ENCODE measurements at regions not wholly inside any gene's neighbourhood (a gene's known extent, or its start where the extent isn't known, plus 50 kb on each side); places are given as distances from the start of the nearest gene placed in this dataset.

DNA sequence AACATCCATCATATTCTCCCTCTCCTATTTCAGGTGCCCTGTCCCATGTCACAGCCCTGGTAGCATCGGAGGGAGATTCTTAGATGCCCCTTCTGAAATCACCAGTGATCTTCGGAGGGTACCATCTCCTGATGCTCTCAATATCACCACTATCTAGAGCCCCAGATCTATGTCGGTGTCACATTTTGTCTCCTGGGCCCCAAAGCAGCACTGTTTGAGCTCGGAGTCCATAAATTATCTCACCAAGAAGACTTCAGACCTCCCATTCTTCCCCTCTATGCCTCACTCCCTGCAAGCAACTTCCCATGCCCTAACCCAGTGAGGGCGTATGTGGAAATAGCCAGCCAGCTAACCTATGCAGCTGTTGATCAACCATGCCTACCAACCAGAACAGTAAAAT, 51.5 kb upstream of the NLK start:
- Histone ChIP-seq H3K27me3 (replicated peaks in 1 of 4; ENCODE audit: control insufficient read depth in 3 of 4, extremely low read depth in 1 of 4, insufficient read depth in 3 of 4, low read length in 3 of 4) (no peaks in the 10 kb centered on the region; a peak in 2 of 7 replicates), H2BK15ac (ENCODE audit: low read length) (no peak overlapping the region), H4K8ac (ENCODE audit: extremely low read depth, insufficient read depth, low read length) (no peak overlapping the region), H3K9me3 (ENCODE audit: insufficient read depth in 2 of 2, low read depth in 1 of 2, low read length in 1 of 2) (no peaks in the 10 kb centered on the region), H3K4ac (replicated peaks; ENCODE audit: insufficient read length, low read depth, low read length) (no peak overlapping the region), H3K4me3 (ENCODE audit: extremely low read depth in 1 of 4, insufficient read depth in 2 of 4, low read depth in 3 of 4, low read length in 4 of 4) (no peak overlapping the region), H3K79me1 (ENCODE audit: low read depth, low read length) (no peaks in the 10 kb centered on the region), H2AK5ac (ENCODE audit: low read depth, low read length) (no peak overlapping the region), H3K27ac (ENCODE audit: low read depth, low read length) (no peak overlapping the region), H3K23me2 (ENCODE audit: low read depth, low read length) (no peaks in the 10 kb centered on the region), H2BK20ac (ENCODE audit: low read length) (no peak overlapping the region), H3K36me3 (ENCODE audit: control insufficient read depth in 2 of 4, insufficient read depth in 4 of 4, low read length in 3 of 4) (no peaks in the 10 kb centered on the region), H3K14ac (ENCODE audit: insufficient read length) (no peak overlapping the region), H2BK12ac (ENCODE audit: low read depth, low read length) (no peak overlapping the region), H4K91ac (replicated peaks; ENCODE audit: insufficient read length, low read length) (no peak overlapping the region), H2BK5ac (ENCODE audit: low read depth, low read length) (no peak overlapping the region), H3K56ac (replicated peaks; ENCODE audit: insufficient read length, low read depth, low read length) (no peak overlapping the region), H3K9ac (replicated peaks in 1 of 4; ENCODE audit: extremely low read depth in 1 of 4, low read depth in 3 of 4, low read length in 3 of 4) (no peak overlapping the region), H4K5ac (ENCODE audit: insufficient read length, low read depth, low read length) (no peak overlapping the region), H2BK120ac (replicated peaks; ENCODE audit: low read depth, low read length) (no peak overlapping the region), H3K4me2 (ENCODE audit: insufficient read depth in 1 of 2, low read depth in 2 of 2, low read length in 2 of 2) (no peak overlapping the region), H3K23ac (ENCODE audit: insufficient read length) (no peak overlapping the region), H4K20me1 (replicated peaks in 1 of 2; ENCODE audit: control insufficient read depth in 1 of 2, insufficient read depth in 2 of 2, low read length in 2 of 2) (no peaks in the 10 kb centered on the region), H3K79me2 (ENCODE audit: control insufficient read depth in 1 of 2, insufficient read depth in 2 of 2, low read length in 2 of 2) (no peaks in the 10 kb centered on the region), H3K18ac (ENCODE audit: extremely low read depth, low read length) (no peak overlapping the region), H2AFZ (ENCODE audit: low read length) (no peak overlapping the region), H3K4me1 (replicated peaks in 1 of 4; ENCODE audit: control insufficient read depth in 3 of 4, insufficient read depth in 4 of 4, low read length in 3 of 4) (peaks cover 0 to 5% (median 2%) of the 10 kb centered on the region in 4 experiments; a peak in 3 of 7 replicates)
- FAIRE-seq (no peak), DNase-seq (ENCODE audit: low read depth in 1 of 2, low spot score in 2 of 2) (no peak)
- TF ChIP-seq USF2 (IDR thresholded peaks at IDR 0.05; ENCODE audit: low read length) = no peak
- TF ChIP-seq ASH2L (IDR thresholded peaks at IDR 0.05; ENCODE audit: low read length) = no peak
- no peak for TF ChIP-seq KDM5A (IDR thresholded peaks at IDR 0.05; ENCODE audit: low read length)
- no peak for TF ChIP-seq NANOG (IDR thresholded peaks at IDR 0.05; ENCODE audit: insufficient read depth, low read depth, low read length, poor library complexity, severe bottlenecking)
- POLR2A ChIA-PET (ENCODE audit: partially characterized antibody) = interaction anchor here (1.1 kb wide), 1 partner anchor 15 kb away, joined by 4 read pairs; no protein-coding TSS in a partner anchor
- WGBS, 2 experiments (ENCODE audit: extremely low coverage in 1 of 2, insufficient coverage in 1 of 2, insufficient read length in 1 of 2, insufficient replicate concordance in 2 of 2, low coverage in 1 of 2, low lambda C conversion rate in 2 of 2, missing lambda C conversion rate in 1 of 2) = 97% methylated on average over 5 of the region's 5 CpGs; no CpG with 5 or more reads in 1 of the 2 experiments
- CTCF ChIA-PET (ENCODE audit: partially characterized antibody) = interaction anchor here (1.2 kb wide), 1 partner anchor 231 kb away, joined by 4 read pairs; no protein-coding TSS in a partner anchor
